ENCODE measurements at regions not wholly inside any gene's neighbourhood (a gene's known extent, or its start where the extent isn't known, plus 50 kb on each side); places are given as distances from the start of the nearest gene placed in this dataset.

DNA sequence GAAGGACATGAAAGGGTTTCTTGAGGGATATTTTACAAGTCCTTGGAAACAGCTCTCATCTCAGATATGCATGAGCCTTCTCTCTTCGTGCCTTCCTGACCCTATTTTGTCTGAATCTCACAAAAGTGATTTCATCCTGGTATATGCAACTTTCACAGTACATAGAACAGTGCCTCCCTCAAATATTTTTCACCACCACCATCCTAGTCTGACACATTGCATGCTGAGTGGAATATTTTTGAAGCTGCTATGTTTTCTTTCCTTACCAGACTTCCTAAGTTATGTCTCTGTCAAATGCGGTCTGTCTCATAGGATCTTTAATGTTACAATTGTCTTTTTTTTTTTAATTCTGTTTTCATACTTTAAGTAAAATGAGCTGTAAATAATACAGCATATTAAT, 673.3 kb upstream of the LRRN3 start:
- Histone ChIP-seq H3K9me3 (ENCODE audit: low read length) (no peaks in the 10 kb centered on the region), H3K79me2 (ENCODE audit: insufficient read depth, low read length) (no peaks in the 10 kb centered on the region), H2AFZ (ENCODE audit: low read length) (no peak overlapping the region), H3K9ac (ENCODE audit: insufficient read depth, low read depth, low read length) (no peak overlapping the region), H3K4me3 (replicated peaks in 1 of 3; ENCODE audit: insufficient read depth in 1 of 3, low read depth in 2 of 3, low read length in 3 of 3) (no peak overlapping the region), H3K4me1 (ENCODE audit: insufficient read depth, low read length) (no peaks in the 10 kb centered on the region), H4K20me1 (ENCODE audit: insufficient read depth, low read length) (no peaks in the 10 kb centered on the region), H3K27ac (ENCODE audit: extremely low read length, insufficient read depth, low read length) (no peak overlapping the region), H3K27me3 (ENCODE audit: control insufficient read depth in 1 of 2, insufficient read depth in 2 of 2, low read length in 2 of 2) (no peaks in the 10 kb centered on the region), H3K4me2 (ENCODE audit: low read depth, low read length) (no peak overlapping the region), H3K36me3 (replicated peaks in 1 of 2; ENCODE audit: control insufficient read depth in 1 of 2, insufficient read depth in 2 of 2, low read length in 2 of 2) (no peaks in the 10 kb centered on the region)
- 27% methylated on average over 2 of the region's 2 CpGs for WGBS (ENCODE audit: low lambda C conversion rate)
- no TSS peak for BruUV-seq (replicated peaks)
- intact Hi-C loops (cut with micrococcal nuclease; ENCODE audit: unreplicated experiment) (no loop called here), in situ Hi-C loops (cut with HindIII; ENCODE audit: extremely low pct_ligation_motif_present, low pct_unique_long_range_greater_than_20kb) (no loop called here)
- no peak for FAIRE-seq
- no peak for ATAC-seq
- TF ChIP-seq, protein P1, sequence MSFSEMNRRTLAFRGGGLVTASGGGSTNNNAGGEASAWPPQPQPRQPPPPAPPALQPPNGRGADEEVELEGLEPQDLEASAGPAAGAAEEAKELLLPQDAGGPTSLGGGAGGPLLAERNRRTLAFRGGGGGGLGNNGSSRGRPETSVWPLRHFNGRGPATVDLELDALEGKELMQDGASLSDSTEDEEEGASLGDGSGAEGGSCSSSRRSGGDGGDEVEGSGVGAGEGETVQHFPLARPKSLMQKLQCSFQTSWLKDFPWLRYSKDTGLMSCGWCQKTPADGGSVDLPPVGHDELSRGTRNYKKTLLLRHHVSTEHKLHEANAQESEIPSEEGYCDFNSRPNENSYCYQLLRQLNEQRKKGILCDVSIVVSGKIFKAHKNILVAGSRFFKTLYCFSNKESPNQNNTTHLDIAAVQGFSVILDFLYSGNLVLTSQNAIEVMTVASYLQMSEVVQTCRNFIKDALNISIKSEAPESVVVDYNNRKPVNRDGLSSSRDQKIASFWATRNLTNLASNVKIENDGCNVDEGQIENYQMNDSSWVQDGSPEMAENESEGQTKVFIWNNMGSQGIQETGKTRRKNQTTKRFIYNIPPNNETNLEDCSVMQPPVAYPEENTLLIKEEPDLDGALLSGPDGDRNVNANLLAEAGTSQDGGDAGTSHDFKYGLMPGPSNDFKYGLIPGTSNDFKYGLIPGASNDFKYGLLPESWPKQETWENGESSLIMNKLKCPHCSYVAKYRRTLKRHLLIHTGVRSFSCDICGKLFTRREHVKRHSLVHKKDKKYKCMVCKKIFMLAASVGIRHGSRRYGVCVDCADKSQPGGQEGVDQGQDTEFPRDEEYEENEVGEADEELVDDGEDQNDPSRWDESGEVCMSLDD (CRISPR knock-in tag; IDR thresholded peaks at IDR 0.05; ENCODE audit: borderline replicate concordance): no peak
- TF ChIP-seq KIAA2018 (CRISPR knock-in tag; IDR thresholded peaks at IDR 0.05; ENCODE audit: borderline replicate concordance): no peak
- no peak for TF ChIP-seq RBFOX2 (IDR thresholded peaks at IDR 0.05; ENCODE audit: low read depth, low read length)
- TF ChIP-seq MAFF (IDR thresholded peaks at IDR 0.05; ENCODE audit: low read depth, low read length): no peak
- no peak for TF ChIP-seq ZNF850 (CRISPR knock-in tag; conservative IDR thresholded peaks at IDR 0.05)
- no peak for TF ChIP-seq GTF3A (CRISPR knock-in tag; conservative IDR thresholded peaks at IDR 0.05)
- no peak for TF ChIP-seq ZNF605 (CRISPR knock-in tag; IDR thresholded peaks at IDR 0.05)
- DNase-seq (ENCODE audit: low spot score): no peak
- ChIA-PET POLR2A (no interaction called here), CTCF (ENCODE audit: low intra/inter-chr PET ratio, low total read pairs) (no interaction called here)
